Gastroesophageal sphincter (tissue), 3 donors: ENCODE measurements at regions not wholly inside any gene's neighbourhood (a gene's known extent, or its start where the extent isn't known, plus 50 kb on each side); places are given as distances from the start of the nearest gene placed in this dataset.

Experiments
- CTCF ChIP-seq, 4 experiments: fragments of 200-600 bp in 2 of 4; fragments of 450-650 bp in 2 of 4; sonication (generic) in 1 of 4; IDR thresholded peaks; one replicate each; pipeline ENCODE4 v1.5.1; 2017 to 2019; ENCODE audit warnings: antibody characterized with exemption in 4 of 4, mild to moderate bottlenecking in 2 of 4, moderate library complexity in 2 of 4
- EP300 ChIP-seq: sonication (generic); formaldehyde crosslinking; IDR thresholded peaks from one replicate; pipeline ENCODE4 v1.6.1; 2017; ENCODE audit warnings: antibody characterized with exemption, mild to moderate bottlenecking
- POLR2A ChIP-seq, 2 donors: fragments of 450-650 bp; IDR thresholded peaks; one replicate each; pipeline ENCODE4 v1.6.1; 2017; ENCODE audit warnings: antibody characterized with exemption in 2 of 2, mild to moderate bottlenecking in 2 of 2, moderate library complexity in 1 of 2
- POLR2AphosphoS5 ChIP-seq: sonication (generic); formaldehyde crosslinking; IDR thresholded peaks from one replicate; pipeline ENCODE4 v1.6.1; 2017; ENCODE audit warnings: antibody characterized with exemption

GRCh38 chr11:8766043-8766987 is 83.7 kb downstream of the RPL27A start:
- TF ChIP-seq CTCF (IDR thresholded peaks at IDR 0.05) (peak in 1 of 4 experiments; percentile 10), POLR2A (IDR thresholded peaks at IDR 0.05) (no peak), EP300 (no peak), POLR2AphosphoS5 (peak; percentile 57)
